ENCODE measurements at regions not wholly inside any gene's neighbourhood (a gene's known extent, or its start where the extent isn't known, plus 50 kb on each side); places are given as distances from the start of the nearest gene placed in this dataset.

- DNase-seq (ENCODE audit: low read depth in 2 of 3, low spot score in 2 of 3) = no peak
These were observed 418.7 kb upstream of the CADM1 start for GRCh38 chr11:115922876-115923275.

- no peak for DNase-seq (ENCODE audit: low read depth in 2 of 3, low spot score in 2 of 3)
These were observed 417.8 kb upstream of the CADM1 start for GRCh38 chr11:115921986-115922385.

GRCh38 chr11:115921540-115921939 is 417.3 kb upstream of the CADM1 start:
- DNase-seq (ENCODE audit: low read depth in 2 of 3, low spot score in 2 of 3) = no peak

GRCh38 chr11:115920841-115921480 is 416.7 kb upstream of the CADM1 start:
- no peak for DNase-seq (ENCODE audit: low read depth in 2 of 3, low spot score in 2 of 3)

GRCh38 chr11:115920092-115920461 is 415.9 kb upstream of the CADM1 start:
- DNase-seq (ENCODE audit: low read depth in 2 of 3, low spot score in 2 of 3) = no peak

- DNase-seq (ENCODE audit: low read depth in 2 of 3, low spot score in 2 of 3) = no peak
These were observed 415.3 kb upstream of the CADM1 start for GRCh38 chr11:115919341-115920091.

- no peak for DNase-seq (ENCODE audit: low read depth in 2 of 3, low spot score in 2 of 3)
These were observed 414.4 kb upstream of the CADM1 start for GRCh38 chr11:115918576-115918975.

- no peak for DNase-seq (ENCODE audit: low read depth in 2 of 3, low spot score in 2 of 3)
These were observed 412.4 kb upstream of the CADM1 start for GRCh38 chr11:115916608-115917007.

GRCh38 chr11:115912484-115912945 is 408.3 kb upstream of the CADM1 start:
- DNase-seq (ENCODE audit: low read depth in 2 of 3, low spot score in 2 of 3) = no peak

- no peak for DNase-seq (ENCODE audit: low read depth in 2 of 3, low spot score in 2 of 3)
These were observed 407.6 kb upstream of the CADM1 start for GRCh38 chr11:115911613-115912346.

- no peak for DNase-seq (ENCODE audit: low read depth in 2 of 3, low spot score in 2 of 3)
These were observed 406.2 kb upstream of the CADM1 start for GRCh38 chr11:115910379-115910778.

- no peak for DNase-seq (ENCODE audit: low read depth in 2 of 3, low spot score in 2 of 3)
These were observed 402.0 kb upstream of the CADM1 start for GRCh38 chr11:115906171-115906570.

GRCh38 chr11:115905341-115906000 is 401.3 kb upstream of the CADM1 start:
- DNase-seq (ENCODE audit: low read depth in 2 of 3, low spot score in 2 of 3) = no peak

GRCh38 chr11:115903179-115903578 is 399.0 kb upstream of the CADM1 start:
- DNase-seq (ENCODE audit: low read depth in 2 of 3, low spot score in 2 of 3) = no peak

- DNase-seq (ENCODE audit: low read depth in 2 of 3, low spot score in 2 of 3) = no peak
These were observed 396.9 kb upstream of the CADM1 start for GRCh38 chr11:115901069-115901468.

- DNase-seq (ENCODE audit: low read depth in 2 of 3, low spot score in 2 of 3) = no peak
These were observed 395.9 kb upstream of the CADM1 start for GRCh38 chr11:115900111-115900510.

GRCh38 chr11:115897707-115898106 is 393.5 kb upstream of the CADM1 start:
- DNase-seq (ENCODE audit: low read depth in 2 of 3, low spot score in 2 of 3) = no peak

- no peak for DNase-seq (ENCODE audit: low read depth in 2 of 3, low spot score in 2 of 3)
These were observed 391.9 kb upstream of the CADM1 start for GRCh38 chr11:115896084-115896483.

- no peak for DNase-seq (ENCODE audit: low read depth in 2 of 3, low spot score in 2 of 3)
These were observed 391.4 kb upstream of the CADM1 start for GRCh38 chr11:115895594-115895993.

GRCh38 chr11:115894176-115894575 is 390.0 kb upstream of the CADM1 start:
- no peak for DNase-seq (ENCODE audit: low read depth in 2 of 3, low spot score in 2 of 3)

GRCh38 chr11:115893461-115894099 is 389.4 kb upstream of the CADM1 start:
- no peak for DNase-seq (ENCODE audit: low read depth in 2 of 3, low spot score in 2 of 3)

Data from activated CD8-positive, alpha-beta memory T cell treated with anti-CD3 and anti-CD28 coated beads for 48 hours (primary cell).